ENCODE measurements at regions not wholly inside any gene's neighbourhood (a gene's known extent, or its start where the extent isn't known, plus 50 kb on each side); places are given as distances from the start of the nearest gene placed in this dataset.

DNA sequence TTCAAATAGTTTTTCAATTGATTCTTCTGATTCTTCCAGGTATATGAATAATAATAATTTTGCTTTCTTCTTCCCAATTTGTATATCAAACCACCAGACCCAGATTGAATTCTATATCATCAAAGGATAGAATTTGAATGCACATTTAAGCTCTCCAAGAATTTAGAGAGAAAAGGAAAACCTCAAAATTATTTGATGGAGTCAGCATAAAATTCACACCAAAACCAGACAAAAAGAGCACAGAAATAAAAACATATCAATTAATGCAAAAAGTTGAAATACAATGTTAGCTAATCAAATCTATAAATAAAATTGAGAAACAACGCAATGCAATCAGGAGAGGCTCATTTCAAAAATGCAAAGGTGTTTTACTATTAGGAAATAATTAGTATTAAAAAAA is 248.0 kb upstream of the HS6ST1 start:
- TF ChIP-seq, protein P1, sequence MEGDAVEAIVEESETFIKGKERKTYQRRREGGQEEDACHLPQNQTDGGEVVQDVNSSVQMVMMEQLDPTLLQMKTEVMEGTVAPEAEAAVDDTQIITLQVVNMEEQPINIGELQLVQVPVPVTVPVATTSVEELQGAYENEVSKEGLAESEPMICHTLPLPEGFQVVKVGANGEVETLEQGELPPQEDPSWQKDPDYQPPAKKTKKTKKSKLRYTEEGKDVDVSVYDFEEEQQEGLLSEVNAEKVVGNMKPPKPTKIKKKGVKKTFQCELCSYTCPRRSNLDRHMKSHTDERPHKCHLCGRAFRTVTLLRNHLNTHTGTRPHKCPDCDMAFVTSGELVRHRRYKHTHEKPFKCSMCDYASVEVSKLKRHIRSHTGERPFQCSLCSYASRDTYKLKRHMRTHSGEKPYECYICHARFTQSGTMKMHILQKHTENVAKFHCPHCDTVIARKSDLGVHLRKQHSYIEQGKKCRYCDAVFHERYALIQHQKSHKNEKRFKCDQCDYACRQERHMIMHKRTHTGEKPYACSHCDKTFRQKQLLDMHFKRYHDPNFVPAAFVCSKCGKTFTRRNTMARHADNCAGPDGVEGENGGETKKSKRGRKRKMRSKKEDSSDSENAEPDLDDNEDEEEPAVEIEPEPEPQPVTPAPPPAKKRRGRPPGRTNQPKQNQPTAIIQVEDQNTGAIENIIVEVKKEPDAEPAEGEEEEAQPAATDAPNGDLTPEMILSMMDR (IDR thresholded peaks at IDR 0.05; ENCODE audit: low read depth, low read length): no peak
- CTCF ChIA-PET: no interaction called here
- H3K27ac ChIP-seq (ENCODE audit: low read depth, low read length): no peak overlapping the region
- H3K9me3 ChIP-seq (ENCODE audit: control insufficient read depth, insufficient read depth, low read length): no peaks in the 10 kb centered on the region
- H3K27me3 ChIP-seq (ENCODE audit: control insufficient read depth, insufficient read depth, low read length): no peaks in the 10 kb centered on the region
- POLR2A ChIA-PET: no interaction called here
- DNase-seq (ENCODE audit: low read depth, low spot score): no peak
- H3K4me3 ChIP-seq (ENCODE audit: low read depth, low read length): no peak overlapping the region

GRCh38 chr2:128568106-128568505 is 249.4 kb upstream of the HS6ST1 start:
- Histone ChIP-seq H3K27me3 (ENCODE audit: control insufficient read depth, insufficient read depth, low read length) (no peaks in the 10 kb centered on the region), H3K27ac (ENCODE audit: low read depth, low read length) (no peak overlapping the region), H3K4me3 (ENCODE audit: low read depth, low read length) (no peak overlapping the region), H3K9me3 (ENCODE audit: control insufficient read depth, insufficient read depth, low read length) (peaks cover 6% of the 10 kb centered on the region; the same call in 1 of the 2 replicates)
- ChIA-PET POLR2A (no interaction called here), CTCF (no interaction called here)
- no peak for DNase-seq (ENCODE audit: low read depth, low spot score)
- TF ChIP-seq, protein P1 (IDR thresholded peaks at IDR 0.05; ENCODE audit: low read depth, low read length): no peak

- ChIA-PET CTCF (no interaction called here), POLR2A (no interaction called here)
- peaks cover 6% of the 10 kb centered on the region; the same call in 1 of the 2 replicates for H3K9me3 ChIP-seq (ENCODE audit: control insufficient read depth, insufficient read depth, low read length)
- H3K4me3 ChIP-seq (ENCODE audit: low read depth, low read length): no peak overlapping the region
- TF ChIP-seq, protein P1 (IDR thresholded peaks at IDR 0.05; ENCODE audit: low read depth, low read length): no peak
- H3K27me3 ChIP-seq (ENCODE audit: control insufficient read depth, insufficient read depth, low read length): no peaks in the 10 kb centered on the region
- H3K27ac ChIP-seq (ENCODE audit: low read depth, low read length): no peak overlapping the region
- no peak for DNase-seq (ENCODE audit: low read depth, low spot score)
Observed at GRCh38 chr2:128573116-128573515, 254.4 kb upstream of the HS6ST1 start.

GRCh38 chr2:128573531-128573930 is 254.9 kb upstream of the HS6ST1 start:
- Histone ChIP-seq H3K9me3 (ENCODE audit: control insufficient read depth, insufficient read depth, low read length) (peaks cover 6% of the 10 kb centered on the region), H3K27me3 (ENCODE audit: control insufficient read depth, insufficient read depth, low read length) (no peaks in the 10 kb centered on the region), H3K27ac (ENCODE audit: low read depth, low read length) (no peak overlapping the region), H3K4me3 (ENCODE audit: low read depth, low read length) (no peak overlapping the region)
- ChIA-PET POLR2A (no interaction called here), CTCF (no interaction called here)
- TF ChIP-seq, protein P1 (IDR thresholded peaks at IDR 0.05; ENCODE audit: low read depth, low read length): no peak
- DNase-seq (ENCODE audit: low read depth, low spot score): no peak

DNA sequence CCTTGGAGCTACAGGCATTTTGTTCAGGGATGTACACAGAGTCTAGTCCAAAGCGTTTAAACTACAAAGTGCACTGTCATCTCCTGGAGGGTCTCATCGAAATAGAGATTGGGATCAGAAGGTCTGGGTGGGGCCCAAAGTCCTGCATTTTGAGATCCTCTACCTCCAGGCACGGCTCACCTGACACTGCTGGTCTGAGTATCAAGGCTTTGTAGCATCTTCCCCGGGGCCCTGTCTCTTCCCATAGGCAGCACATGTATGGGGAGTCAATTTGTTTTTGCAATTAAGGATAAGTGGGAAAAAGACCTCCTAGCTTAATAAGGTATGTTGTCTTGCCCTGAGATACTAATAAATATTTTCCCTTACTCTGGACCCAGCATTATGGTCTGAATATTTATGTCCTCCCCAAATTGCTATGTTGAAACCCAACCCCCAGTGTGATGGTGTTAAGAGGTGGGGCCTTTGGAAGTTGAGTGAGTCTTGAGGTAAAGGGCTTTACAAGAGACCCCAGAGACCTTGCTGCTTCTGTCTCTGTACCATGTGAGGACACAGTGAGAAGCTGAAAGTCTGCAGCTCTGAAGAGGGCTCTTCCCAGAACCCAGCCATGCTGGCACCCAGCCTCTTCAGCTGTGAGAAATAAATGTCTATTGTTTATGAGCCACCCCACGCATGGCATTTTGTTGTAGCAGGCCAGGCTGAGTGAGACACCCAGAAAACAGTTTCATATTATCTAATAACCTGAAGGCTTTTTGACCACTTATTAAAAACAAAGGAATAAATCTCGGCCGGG is 258.7 kb upstream of the HS6ST1 start:
- Histone ChIP-seq H3K27me3 (ENCODE audit: control insufficient read depth, insufficient read depth, low read length) (no peaks in the 10 kb centered on the region), H3K9me3 (ENCODE audit: control insufficient read depth, insufficient read depth, low read length) (peaks cover 5% of the 10 kb centered on the region), H3K27ac (ENCODE audit: low read depth, low read length) (no peak overlapping the region), H3K4me3 (ENCODE audit: low read depth, low read length) (no peak overlapping the region)
- DNase-seq (ENCODE audit: low read depth, low spot score): no peak
- ChIA-PET POLR2A (no interaction called here), CTCF (no interaction called here)
- TF ChIP-seq, protein P1 (IDR thresholded peaks at IDR 0.05; ENCODE audit: low read depth, low read length): no peak

Data from AG04450 (cell line).